NCI-H2196 (cell line): ENCODE measurements at regions not wholly inside any gene's neighbourhood (a gene's known extent, or its start where the extent isn't known, plus 50 kb on each side); places are given as distances from the start of the nearest gene placed in this dataset.

ENCODE experiments used
- DNase-seq: peaks from one replicate; lab custom pipeline; 2025; ENCODE audit not compliant: unreplicated experiment; lab: John Stamatoyannopoulos, UW

DNA sequence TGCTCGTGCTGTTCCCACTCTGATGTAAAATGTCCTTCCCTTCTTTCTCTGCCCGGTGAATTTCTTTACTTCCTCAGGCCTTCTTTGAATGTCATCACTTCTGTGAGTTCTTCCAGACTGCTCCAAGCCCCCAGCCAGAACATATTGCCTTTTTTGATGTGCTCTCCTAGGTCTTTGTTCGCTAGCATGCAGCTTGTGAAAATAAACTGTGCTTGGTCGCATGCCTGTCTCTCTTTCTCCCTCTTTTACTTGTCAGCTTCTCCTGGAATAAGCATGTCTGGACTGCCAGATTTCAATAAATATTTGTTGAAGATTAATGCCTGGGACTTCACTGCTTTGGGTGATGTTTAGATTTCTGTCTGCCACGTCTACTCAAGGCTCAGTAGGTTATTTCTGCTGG lies 82.7 kb upstream of the ARHGAP28 start:
- DNase-seq = no peak

DNA sequence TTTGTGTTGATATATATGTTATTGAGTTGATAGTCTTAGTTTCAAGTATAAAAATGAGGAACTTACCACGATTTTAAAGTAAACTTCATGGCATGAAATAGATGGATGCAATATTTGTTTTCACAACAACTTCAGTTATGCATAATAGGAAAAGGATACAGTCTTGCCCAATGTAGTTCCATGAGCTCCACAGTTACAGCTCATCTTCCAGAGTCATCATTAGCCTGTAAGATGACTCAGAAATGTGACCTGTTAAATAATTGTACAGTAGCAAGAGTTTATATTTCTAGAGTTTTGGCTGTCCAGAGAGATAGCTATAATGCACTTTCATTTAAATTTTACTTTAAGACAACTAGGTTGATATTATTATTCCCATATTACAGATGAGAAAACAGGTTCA lies 80.9 kb upstream of the ARHGAP28 start:
- no peak for DNase-seq

DNA sequence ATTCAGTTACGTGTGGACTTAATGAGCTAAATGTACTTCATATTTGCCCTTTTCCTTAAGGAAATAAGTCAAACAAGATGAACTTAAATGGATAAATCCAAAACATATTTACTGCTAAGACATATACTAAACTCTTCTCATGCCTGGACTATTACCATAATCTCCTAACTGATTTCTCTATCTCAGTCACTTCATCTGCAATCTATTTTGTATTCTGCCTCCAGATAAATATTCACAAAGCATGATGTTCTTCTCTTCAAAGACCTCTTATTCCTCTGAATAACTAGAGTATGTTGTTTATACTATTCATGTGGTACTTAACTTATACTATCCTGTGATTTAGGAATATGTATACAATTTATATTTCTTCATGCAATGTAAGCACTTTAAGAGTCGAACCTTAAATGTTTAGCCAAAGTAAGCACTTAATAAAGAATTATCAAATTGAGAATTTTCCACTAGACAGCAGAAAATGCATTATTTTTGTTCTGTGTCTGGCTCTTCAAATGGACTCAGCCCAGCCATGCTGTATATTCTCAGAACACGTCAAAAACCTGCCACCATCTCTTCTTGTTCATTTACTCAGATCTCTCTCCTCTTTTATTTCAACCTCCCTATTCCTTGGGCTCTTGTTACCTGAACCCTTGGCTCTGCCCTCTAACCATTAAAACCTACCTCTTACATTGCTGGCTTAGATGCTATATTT lies 79.9 kb upstream of the ARHGAP28 start:
- no peak for DNase-seq

DNA sequence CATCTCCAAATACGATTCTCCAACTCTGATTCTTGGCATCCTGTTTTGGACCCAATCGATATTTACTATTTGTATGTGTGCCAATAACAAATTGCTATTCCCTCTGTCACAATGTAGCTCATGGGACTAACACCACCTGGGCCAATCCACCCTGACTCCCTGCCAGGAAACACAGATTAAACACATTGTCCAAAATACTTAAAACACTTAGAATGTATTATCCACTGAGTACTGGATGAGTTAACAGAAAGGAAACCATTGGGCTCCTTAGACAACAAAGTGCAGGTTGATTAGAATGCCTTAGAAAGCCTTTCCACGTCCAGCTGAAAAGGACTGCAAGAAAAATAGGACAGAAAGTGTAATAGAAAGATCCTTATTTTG lies 79.4 kb upstream of the ARHGAP28 start:
- DNase-seq = no peak

DNA sequence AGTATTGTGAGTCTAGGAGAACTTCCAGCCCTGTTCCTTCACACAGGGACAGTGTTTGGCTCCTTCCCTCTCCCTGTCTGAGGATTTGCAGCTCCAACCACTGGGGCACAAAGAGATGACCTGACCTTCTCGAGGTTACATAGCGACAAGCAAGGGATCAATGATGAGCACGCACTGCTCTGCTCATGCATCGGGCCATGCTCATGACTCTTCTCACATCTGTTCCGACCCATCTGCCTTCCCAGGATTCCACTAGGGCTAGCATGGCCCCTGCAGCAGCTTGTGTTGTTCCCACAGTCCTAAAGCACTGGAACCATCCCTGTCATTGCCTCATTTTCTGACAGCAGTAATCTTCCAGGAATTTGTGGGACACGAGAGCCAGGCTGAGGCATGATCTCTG lies 78.8 kb upstream of the ARHGAP28 start:
- DNase-seq = no peak

DNA sequence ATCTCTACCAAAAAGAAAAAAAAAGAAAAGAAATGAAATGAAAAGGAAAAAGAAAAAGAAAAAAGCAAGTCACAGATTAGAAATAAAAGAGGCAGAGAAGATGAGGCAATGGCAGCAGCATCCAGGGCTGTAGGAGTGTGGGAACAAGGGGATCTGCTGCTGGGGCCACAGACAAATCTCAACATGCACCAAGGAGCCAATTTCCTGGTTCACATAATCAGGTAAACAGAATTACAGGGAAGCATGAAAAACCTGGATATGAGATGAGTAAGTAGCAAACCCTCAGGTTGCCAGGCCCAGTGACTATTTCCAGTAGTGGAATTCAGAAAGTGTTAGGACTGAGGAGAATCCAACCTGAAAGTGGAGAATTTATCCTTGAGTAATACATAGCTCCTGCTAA lies 77.4 kb upstream of the ARHGAP28 start:
- DNase-seq = no peak

DNA sequence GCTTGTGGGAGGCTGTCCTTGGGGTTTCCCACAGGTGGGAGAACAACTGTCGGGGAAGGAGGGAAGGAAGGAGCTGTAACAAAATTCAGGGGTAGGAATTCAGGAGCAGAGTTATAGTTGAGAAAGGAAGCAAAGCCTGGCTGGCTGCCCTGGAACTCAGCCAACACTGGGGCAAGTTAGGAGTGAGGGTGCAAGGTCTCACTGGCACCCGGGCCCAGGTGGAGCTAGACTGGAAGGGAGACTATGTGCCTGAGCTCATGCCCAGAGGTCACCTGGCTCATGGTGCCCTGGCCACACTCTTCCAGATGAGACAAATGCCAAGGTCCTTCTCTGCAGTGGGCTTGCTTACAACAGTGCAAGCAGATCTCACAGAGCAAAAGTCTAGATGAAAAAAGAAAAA lies 75.6 kb upstream of the ARHGAP28 start:
- DNase-seq = no peak

DNA sequence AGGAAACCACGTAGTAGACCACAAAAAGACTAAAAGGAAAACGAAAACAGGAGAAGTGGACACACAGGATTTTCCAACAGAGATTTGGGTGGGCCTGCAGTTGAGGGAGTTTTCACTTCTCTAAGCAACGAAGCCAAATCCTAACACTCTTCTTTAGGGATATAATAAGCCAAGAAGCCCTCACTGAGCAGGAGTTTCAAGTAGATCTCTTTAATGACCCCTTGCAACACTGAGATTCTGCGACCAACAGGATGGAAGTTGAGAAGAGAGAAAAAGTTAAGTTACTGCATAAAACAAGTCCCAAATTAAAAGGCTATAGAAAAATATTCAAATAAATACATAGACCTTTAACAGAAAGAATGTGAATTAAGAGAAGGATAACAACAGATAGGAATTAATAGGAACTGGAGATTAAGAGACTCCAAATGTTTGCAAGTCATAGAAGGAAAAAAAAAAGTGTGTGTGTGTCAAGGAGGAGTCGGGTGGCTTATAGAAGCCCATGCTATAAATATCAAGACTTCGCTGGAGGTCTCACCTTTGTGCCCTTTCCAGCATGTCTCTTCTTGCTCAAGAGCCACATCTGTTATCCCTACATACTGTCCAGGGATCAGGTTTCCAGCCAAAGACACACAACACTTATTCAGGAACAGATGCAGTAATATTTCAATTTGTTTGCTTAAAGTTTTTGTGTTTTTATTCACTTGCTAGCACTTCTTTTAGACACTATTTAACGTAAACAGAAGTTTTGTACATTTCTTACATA lies 69.4 kb upstream of the ARHGAP28 start:
- DNase-seq = no peak

DNA sequence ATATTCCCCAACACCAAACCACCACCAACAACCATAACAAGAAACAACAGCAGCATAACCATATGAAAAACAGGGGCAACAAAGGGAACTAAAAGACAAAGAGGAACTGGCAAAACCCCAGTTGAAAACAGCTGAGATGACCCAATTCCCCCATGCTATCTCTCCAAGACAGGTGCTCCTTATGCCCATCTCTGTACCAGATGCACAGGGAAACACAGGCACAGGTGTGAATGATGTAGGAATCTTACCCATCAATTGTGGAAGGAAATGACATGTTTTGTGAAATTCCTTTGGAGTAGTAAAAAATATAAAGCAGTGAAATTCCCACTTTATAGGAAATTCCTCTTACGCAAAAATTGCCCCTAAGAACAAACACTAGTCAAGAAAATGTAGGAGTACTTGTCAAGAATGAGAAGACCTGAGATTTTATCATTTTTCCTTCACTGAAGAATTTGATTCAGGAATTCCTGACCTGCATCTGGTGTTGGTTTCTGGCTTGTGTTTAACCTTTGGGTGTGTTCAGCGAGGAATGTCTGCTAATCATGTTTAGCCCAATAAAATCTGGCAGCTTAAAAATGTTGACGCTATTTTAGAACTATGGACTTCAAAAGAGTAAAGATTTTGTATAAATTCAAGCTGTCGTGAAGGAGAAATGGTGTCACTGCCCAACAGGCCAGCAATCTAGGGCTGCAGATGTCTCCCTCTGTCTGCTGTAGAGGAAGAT lies 67.7 kb upstream of the ARHGAP28 start:
- DNase-seq = no peak

DNA sequence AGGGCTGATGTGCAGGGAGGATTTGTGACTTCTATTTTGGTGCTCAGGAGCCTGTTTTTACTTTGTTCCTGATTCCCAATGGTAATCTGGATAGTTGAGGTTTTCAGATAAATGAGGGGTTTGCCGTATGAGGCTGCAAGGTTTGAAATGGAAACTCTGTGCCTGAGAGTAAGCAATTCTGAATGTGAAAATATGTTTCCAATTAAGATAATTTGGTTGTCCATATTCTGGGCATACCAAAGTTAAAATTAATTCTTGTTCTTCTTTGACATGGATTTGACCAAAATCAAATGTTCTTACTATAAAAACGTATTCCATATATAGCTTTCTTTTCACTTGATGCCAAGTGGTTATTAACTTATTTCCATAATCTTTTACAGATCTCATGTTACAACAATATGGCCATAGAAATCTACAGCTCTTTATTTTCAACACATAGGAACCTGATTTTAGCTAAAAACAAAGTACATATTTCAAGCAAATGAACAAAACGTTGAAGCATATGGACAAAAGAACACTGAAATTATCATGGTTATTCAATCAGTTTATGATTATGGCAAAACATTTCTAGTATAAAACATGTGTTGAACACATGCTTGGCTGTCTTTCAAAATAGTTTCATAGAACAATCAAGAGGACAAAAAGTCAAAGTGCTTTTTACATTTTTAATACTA lies 63.4 kb upstream of the ARHGAP28 start:
- no peak for DNase-seq

DNA sequence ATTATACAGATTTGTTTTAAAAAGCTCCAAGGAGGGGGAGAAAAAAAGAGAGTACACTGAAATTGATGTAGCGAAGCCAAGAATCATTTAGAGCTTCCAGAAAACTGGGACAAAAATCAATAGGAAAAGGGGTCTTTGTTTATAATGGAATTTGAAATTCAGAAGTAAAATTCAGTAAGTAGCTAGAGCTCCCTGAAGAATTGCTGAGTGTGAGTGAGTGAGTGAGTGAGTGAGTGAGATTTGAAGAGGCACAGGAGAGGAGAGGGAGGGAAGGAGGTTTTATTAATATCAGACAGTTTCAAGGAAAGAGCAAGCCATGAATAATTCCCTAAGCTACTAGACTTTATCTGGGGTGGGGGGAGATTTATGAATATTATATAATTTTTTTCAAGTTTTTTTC lies 60.7 kb upstream of the ARHGAP28 start:
- no peak for DNase-seq

DNA sequence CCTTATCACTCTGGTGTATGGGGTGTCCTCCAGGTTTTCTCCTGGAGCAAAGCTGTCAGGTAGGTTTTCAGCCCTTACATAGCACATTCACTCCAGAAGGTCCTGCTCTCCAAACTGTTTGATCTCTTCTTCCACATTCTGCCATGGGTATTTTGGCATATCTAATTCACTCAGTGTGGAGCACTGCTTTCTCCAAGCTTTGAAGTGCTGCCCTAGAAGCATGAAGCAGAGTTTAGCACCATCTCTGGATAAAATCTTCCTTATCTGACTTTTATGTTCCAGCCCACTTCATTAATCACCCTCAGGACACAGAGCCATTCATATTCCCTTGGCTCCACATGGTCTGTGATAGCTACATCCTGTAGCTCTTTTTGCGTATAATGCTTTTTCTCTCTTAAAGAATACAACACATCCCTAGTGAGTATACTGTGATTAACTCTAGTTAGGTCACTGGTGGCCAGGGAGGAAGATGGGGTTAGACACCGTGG lies 56.7 kb upstream of the ARHGAP28 start:
- no peak for DNase-seq

DNA sequence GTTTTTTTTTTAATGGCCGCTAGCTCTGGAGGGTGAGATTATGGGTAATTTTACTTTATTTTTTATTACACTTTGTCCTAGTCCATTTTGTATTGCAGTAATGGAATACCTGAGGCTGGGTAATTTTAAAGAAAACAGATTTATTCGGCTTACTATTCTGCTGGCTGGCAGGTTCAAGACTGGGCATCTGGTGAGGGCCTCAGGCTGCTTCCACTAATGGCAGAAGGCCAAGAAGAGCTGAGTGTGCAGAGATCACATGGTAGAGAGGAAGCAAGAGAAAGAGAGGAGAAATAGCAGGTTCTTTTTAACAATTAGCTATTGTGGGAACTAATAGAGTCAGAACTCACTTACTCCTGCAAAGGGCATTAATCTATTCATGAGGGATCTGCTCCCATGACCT lies 52.4 kb upstream of the ARHGAP28 start:
- no peak for DNase-seq

DNA sequence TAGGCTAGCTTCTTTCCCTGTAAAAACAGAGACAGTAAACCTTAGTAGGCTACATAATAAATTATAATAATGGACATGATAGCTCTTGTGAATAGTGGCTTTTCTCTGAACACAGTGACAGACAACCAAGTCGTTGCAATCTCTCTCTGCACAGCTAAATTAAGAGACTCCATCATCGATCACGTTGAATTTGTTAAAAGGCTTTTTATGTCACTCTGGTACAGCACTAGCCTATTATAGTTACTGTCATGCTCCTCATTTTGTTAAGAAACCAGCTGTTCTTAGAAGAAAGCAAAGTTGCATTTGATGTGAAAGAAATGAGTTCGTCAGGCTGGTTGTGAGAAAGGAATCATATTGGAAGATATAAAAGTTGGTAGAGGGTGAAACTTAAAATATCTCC lies 50.3 kb upstream of the ARHGAP28 start:
- DNase-seq = no peak
